ENCODE measurements at regions not wholly inside any gene's neighbourhood (a gene's known extent, or its start where the extent isn't known, plus 50 kb on each side); places are given as distances from the start of the nearest gene placed in this dataset.
"Not testable (repeated sequence)": the region's sequence is repeated elsewhere in the genome, so short reads cannot be mapped to it uniquely, and the experiment has no call there.

GRCh38 chr21:33993286-33994231 lies 78.0 kb upstream of the ATP5PO start:
- DNase-seq: no peak

- not testable (repeated sequence) for DNase-seq
These were observed 76.8 kb upstream of the ATP5PO start for GRCh38 chr21:33992412-33992811.

- no peak for DNase-seq
These were observed 75.5 kb upstream of the ATP5PO start for GRCh38 chr21:33991133-33991532.

- DNase-seq: no peak
These were observed 73.8 kb upstream of the ATP5PO start for GRCh38 chr21:33989440-33989839.

GRCh38 chr21:33988237-33989017 lies 72.8 kb upstream of the ATP5PO start:
- no peak for DNase-seq

GRCh38 chr21:33987461-33987860 lies 71.9 kb upstream of the ATP5PO start:
- no peak for DNase-seq

GRCh38 chr21:33985117-33986050 lies 69.8 kb upstream of the ATP5PO start:
- DNase-seq: no peak

- no peak for DNase-seq
These were observed 68.4 kb upstream of the ATP5PO start for GRCh38 chr21:33984021-33984481.

- DNase-seq: no peak
These were observed 65.9 kb upstream of the ATP5PO start for GRCh38 chr21:33981391-33982101.

GRCh38 chr21:33980276-33980916 lies 64.8 kb upstream of the ATP5PO start:
- DNase-seq: no peak

GRCh38 chr21:33978585-33978984 lies 63.0 kb upstream of the ATP5PO start:
- DNase-seq: no peak

- no peak for DNase-seq
These were observed 62.2 kb upstream of the ATP5PO start for GRCh38 chr21:33977721-33978369.

- no peak for DNase-seq
These were observed 61.6 kb upstream of the ATP5PO start for GRCh38 chr21:33977017-33977720.

GRCh38 chr21:33976082-33977016 lies 60.7 kb upstream of the ATP5PO start:
- DNase-seq: peak; percentile 33

GRCh38 chr21:33975548-33976081 lies 60.0 kb upstream of the ATP5PO start:
- DNase-seq: no peak

- DNase-seq: no peak
These were observed 59.2 kb upstream of the ATP5PO start for GRCh38 chr21:33974513-33975468.

GRCh38 chr21:33973268-33973667 lies 57.7 kb upstream of the ATP5PO start:
- DNase-seq: no peak

GRCh38 chr21:33972539-33972938 lies 56.9 kb upstream of the ATP5PO start:
- no peak for DNase-seq

All from stimulated activated CD4-positive, alpha-beta T cell treated with anti-CD3 and anti-CD28 coated beads, Interleukin-12 subunit alpha, Interleukin-12 subunit beta, amount 100 ng/mL, for 4 hours (primary cell).